ENCODE measurements at regions not wholly inside any gene's neighbourhood (a gene's known extent, or its start where the extent isn't known, plus 50 kb on each side); places are given as distances from the start of the nearest gene placed in this dataset.
"Not testable (repeated sequence)": the region's sequence is repeated elsewhere in the genome, so short reads cannot be mapped to it uniquely, and the experiment has no call there.

DNA sequence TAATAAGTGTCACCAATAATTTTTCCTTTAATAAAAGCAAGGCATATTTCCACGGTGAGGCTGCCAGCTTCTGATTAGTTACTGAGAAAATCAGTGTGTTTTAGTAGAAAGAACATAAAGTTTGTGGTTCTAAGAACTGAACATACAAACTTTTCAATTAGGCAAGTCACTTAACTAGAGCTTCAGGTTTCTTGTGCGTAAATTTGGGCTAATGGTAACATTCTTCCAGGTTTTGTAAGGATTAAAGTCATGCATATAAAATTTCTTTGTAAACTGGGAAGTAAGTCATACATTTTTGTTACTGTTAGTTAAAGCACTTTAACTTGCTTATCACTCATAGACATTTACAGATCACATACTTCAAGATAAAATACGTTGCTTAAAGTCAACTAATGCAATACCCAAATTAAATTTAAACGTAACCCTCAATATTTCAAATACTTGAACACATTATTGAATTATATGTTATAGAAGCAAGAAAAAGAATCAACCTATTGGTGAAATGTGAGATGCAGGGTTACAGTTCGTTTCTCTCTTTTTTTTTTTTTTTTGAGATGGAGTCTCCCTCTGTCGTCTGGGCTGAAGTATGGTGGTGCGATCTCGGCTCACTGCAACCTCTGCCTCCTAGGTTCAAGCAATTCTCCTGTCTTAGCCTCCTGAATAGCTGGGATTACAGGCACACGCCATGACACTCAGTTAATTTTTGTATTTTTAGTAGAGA, 327.3 kb upstream of the NOX3 start:
- Mint-ChIP-seq H3K4me1 (ENCODE audit: low read depth) (no peaks in the 10 kb centered on the region), H3K27me3 (ENCODE audit: low read depth) (no peaks in the 10 kb centered on the region), H3K4me3 (no peak overlapping the region), H3K36me3 (ENCODE audit: low read depth) (no peaks in the 10 kb centered on the region), H3K9me3 (no peaks in the 10 kb centered on the region), H3K27ac (no peak overlapping the region)
- intact Hi-C loops (cut with micrococcal nuclease) = no loop called here
- DNase-seq = no peak
- CTCF ChIA-PET = interaction anchor here (0.6 kb wide), 1 partner anchor 576 kb away, joined by 3 read pairs; no protein-coding TSS in a partner anchor

DNA sequence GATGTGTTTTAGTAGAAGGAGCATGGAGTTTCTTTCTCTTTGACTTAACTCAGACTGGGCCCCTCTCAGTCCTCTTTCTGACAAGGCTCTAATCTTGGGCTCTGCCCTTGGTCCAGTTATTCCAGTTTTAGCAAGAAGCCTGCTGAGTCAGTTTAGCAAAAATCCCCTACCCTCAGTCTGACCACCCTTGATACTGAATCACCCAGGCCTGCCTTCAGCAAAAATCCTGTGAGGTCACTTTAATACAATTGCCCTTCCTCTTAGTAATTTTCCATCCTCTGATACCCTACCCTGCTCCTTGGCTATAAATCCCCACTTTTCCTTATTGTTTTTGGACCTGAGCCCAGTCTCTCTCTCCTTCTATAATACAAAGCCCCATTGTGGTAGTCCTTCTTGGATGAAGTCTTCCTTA, 326.7 kb upstream of the NOX3 start:
- H3K9me3 Mint-ChIP-seq = no peaks in the 10 kb centered on the region
- no peaks in the 10 kb centered on the region for H3K4me1 Mint-ChIP-seq (ENCODE audit: low read depth)
- CTCF ChIA-PET = no interaction called here
- H3K36me3 Mint-ChIP-seq (ENCODE audit: low read depth) = no peaks in the 10 kb centered on the region
- DNase-seq = no peak
- H3K4me3 Mint-ChIP-seq = no peak overlapping the region
- intact Hi-C loops (cut with micrococcal nuclease) = no loop called here
- H3K27me3 Mint-ChIP-seq (ENCODE audit: low read depth) = no peaks in the 10 kb centered on the region
- no peak overlapping the region for H3K27ac Mint-ChIP-seq

- Mint-ChIP-seq H3K4me1 (ENCODE audit: low read depth) (no peaks in the 10 kb centered on the region), H3K9me3 (no peaks in the 10 kb centered on the region), H3K27me3 (ENCODE audit: low read depth) (peaks cover 2% of the 10 kb centered on the region), H3K27ac (no peak overlapping the region), H3K36me3 (ENCODE audit: low read depth) (peaks cover 1% of the 10 kb centered on the region), H3K4me3 (no peak overlapping the region)
- intact Hi-C loops (cut with micrococcal nuclease) = no loop called here
- CTCF ChIA-PET = no interaction called here
- no peak for DNase-seq
Observed at GRCh38 chr6:155779456-155779855, 323.8 kb upstream of the NOX3 start.

DNA sequence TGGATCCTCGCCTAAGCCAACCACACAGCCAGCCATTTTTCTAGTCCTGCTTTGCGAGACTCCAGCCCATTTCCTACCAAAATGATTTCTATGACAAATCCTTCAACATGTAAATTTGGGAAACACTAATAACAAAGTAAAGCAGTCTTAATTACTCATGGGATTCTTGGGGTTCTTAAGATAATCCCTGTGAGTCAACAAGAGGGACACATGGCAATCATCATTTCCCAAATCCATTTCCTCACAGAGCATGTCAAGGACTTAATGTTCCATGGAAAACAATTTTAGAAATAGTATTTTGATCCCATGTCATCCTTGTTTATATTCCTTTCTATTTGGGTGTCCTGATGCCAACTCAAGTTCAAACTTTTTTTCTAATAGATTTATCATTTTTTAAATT, 322.7 kb upstream of the NOX3 start:
- CTCF ChIA-PET = no interaction called here
- no peak overlapping the region for H3K4me3 Mint-ChIP-seq
- peaks cover 2% of the 10 kb centered on the region for H3K27me3 Mint-ChIP-seq (ENCODE audit: low read depth)
- H3K27ac Mint-ChIP-seq = no peak overlapping the region
- peaks cover 1% of the 10 kb centered on the region for H3K36me3 Mint-ChIP-seq (ENCODE audit: low read depth)
- no peaks in the 10 kb centered on the region for H3K4me1 Mint-ChIP-seq (ENCODE audit: low read depth)
- peaks cover 5% of the 10 kb centered on the region for H3K9me3 Mint-ChIP-seq
- DNase-seq = no peak
- intact Hi-C loops (cut with micrococcal nuclease) = no loop called here

DNA sequence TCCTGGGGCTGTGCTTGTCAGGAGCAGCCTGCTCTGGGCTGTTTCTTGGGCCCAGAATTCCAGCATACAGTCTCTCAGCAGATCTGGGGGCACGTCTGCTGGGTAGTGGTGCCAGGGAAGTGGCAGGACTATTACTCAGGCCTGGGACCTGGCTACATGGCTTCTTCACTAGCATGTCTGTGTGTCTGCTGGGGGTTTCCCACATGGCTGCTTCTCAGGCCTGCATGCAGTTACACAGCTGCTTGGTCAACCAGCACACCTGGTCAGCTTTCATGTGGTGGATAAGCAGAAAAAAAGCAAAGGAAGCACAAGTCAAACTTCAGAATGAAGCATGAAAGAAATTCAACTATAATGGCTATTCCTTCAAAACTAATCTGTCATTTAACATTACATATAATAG, 316.2 kb upstream of the NOX3 start:
- no peak for DNase-seq
- H3K4me1 Mint-ChIP-seq (ENCODE audit: low read depth) = no peaks in the 10 kb centered on the region
- H3K27ac Mint-ChIP-seq = no peak overlapping the region
- peaks cover 4% of the 10 kb centered on the region for H3K36me3 Mint-ChIP-seq (ENCODE audit: low read depth)
- intact Hi-C loops (cut with micrococcal nuclease) = no loop called here
- H3K9me3 Mint-ChIP-seq = peaks cover 16% of the 10 kb centered on the region
- H3K27me3 Mint-ChIP-seq (ENCODE audit: low read depth) = peaks cover 2% of the 10 kb centered on the region
- H3K4me3 Mint-ChIP-seq = no peak overlapping the region
- CTCF ChIA-PET = no interaction called here

GRCh38 chr6:155770856-155771255, 315.2 kb upstream of the NOX3 start:
- no peak overlapping the region for H3K27ac Mint-ChIP-seq
- intact Hi-C loops (cut with micrococcal nuclease) = no loop called here
- no peak overlapping the region for H3K4me3 Mint-ChIP-seq
- H3K9me3 Mint-ChIP-seq = peaks cover 16% of the 10 kb centered on the region
- CTCF ChIA-PET = no interaction called here
- no peaks in the 10 kb centered on the region for H3K4me1 Mint-ChIP-seq (ENCODE audit: low read depth)
- no peak for DNase-seq
- peaks cover 2% of the 10 kb centered on the region for H3K27me3 Mint-ChIP-seq (ENCODE audit: low read depth)
- H3K36me3 Mint-ChIP-seq (ENCODE audit: low read depth) = peaks cover 4% of the 10 kb centered on the region

GRCh38 chr6:155770313-155770712, 314.7 kb upstream of the NOX3 start:
- H3K4me1 Mint-ChIP-seq (ENCODE audit: low read depth) = no peaks in the 10 kb centered on the region
- DNase-seq = no peak
- no peaks in the 10 kb centered on the region for H3K27me3 Mint-ChIP-seq (ENCODE audit: low read depth)
- H3K4me3 Mint-ChIP-seq = no peak overlapping the region
- intact Hi-C loops (cut with micrococcal nuclease) = no loop called here
- H3K27ac Mint-ChIP-seq = no peak overlapping the region
- H3K36me3 Mint-ChIP-seq (ENCODE audit: low read depth) = peaks cover 2% of the 10 kb centered on the region
- peaks cover 16% of the 10 kb centered on the region for H3K9me3 Mint-ChIP-seq
- CTCF ChIA-PET = no interaction called here

DNA sequence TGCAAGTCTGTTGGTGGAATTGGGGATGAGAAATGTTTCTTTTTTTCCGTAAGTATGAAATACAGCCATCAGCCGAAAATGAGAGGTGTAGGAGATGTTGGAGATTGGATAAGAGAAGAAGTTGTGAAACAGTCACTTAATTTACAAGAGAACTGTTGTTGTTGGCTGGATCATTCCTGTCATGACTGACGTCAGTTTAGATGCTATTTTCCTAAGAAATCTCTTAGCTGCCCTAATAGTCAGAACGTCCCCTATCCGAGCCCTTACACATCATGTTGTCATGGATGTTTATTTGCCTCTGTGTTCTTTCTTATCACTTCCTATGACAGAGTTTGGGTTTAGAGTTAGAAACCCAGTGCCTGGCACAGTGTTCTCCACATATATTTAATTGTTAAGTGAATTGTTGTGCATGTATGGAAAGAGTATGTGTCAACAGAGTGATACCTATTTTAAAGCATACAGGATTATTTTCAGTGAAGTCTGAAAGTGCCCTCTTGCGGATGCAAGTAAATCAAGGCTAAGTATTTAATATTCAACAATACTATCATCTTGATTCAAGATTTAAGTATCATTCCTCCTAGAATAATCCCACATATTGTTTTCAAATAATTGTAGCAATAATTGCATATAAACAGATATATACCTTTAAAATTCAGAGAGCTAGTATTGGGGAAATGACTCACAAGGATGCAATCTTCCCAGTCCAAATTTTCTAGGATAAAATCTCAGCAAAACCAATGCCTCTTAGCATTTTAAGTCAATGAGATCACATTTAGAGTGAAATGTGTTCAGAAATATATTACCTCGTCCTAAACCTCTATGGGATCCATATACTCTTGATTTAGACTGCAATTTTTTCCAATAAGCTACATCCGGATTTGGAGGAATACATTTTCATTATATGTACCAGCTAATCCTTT, 309.9 kb upstream of the NOX3 start:
- no peak overlapping the region for H3K4me3 Mint-ChIP-seq
- no peaks in the 10 kb centered on the region for H3K4me1 Mint-ChIP-seq (ENCODE audit: low read depth)

GRCh38 chr6:155762649-155763048, 307.0 kb upstream of the NOX3 start:
- H3K27me3 Mint-ChIP-seq (ENCODE audit: low read depth) = no peaks in the 10 kb centered on the region
- CTCF ChIA-PET = no interaction called here
- H3K4me1 Mint-ChIP-seq (ENCODE audit: low read depth) = no peaks in the 10 kb centered on the region
- H3K9me3 Mint-ChIP-seq = no peaks in the 10 kb centered on the region
- no peak for DNase-seq
- no peak overlapping the region for H3K27ac Mint-ChIP-seq
- H3K4me3 Mint-ChIP-seq = no peak overlapping the region
- intact Hi-C loops (cut with micrococcal nuclease) = no loop called here
- no peaks in the 10 kb centered on the region for H3K36me3 Mint-ChIP-seq (ENCODE audit: low read depth)

More for the DNA sequence above, 309.9 kb upstream of the NOX3 start:
- no peak for DNase-seq
- H3K9me3 Mint-ChIP-seq = peaks cover 5% of the 10 kb centered on the region
- H3K27me3 Mint-ChIP-seq (ENCODE audit: low read depth) = no peaks in the 10 kb centered on the region
- H3K36me3 Mint-ChIP-seq (ENCODE audit: low read depth) = no peaks in the 10 kb centered on the region
- no peak overlapping the region for H3K27ac Mint-ChIP-seq
- CTCF ChIA-PET = interaction anchor here (0.6 to 0.7 kb wide), 2 partner anchors 139 to 497 kb away, joined by 3 read pairs; no protein-coding TSS in a partner anchor
- intact Hi-C loops (cut with micrococcal nuclease) = no loop called here

DNA sequence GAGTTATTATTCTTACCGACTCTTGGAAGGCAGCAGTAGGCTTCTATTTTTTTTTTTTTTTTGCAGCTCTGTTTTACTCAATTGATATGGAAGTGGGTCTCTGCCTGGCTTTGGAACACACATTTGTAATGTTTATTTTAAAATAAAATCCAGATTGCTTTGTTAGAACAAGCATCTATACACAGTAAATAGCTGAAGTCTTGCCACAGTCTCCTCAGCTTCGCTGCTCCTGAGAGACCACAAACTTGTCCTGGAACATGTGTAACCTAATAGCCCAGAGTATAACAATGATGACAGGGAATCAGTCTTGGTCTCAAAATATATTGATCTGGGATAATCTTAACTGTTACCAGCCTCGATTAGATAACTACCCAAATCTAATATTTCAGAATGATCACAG, 299.8 kb upstream of the NOX3 start:
- Mint-ChIP-seq H3K9me3 (peaks cover 24% of the 10 kb centered on the region), H3K27ac (no peak overlapping the region), H3K36me3 (ENCODE audit: low read depth) (no peaks in the 10 kb centered on the region), H3K4me1 (ENCODE audit: low read depth) (no peaks in the 10 kb centered on the region), H3K27me3 (ENCODE audit: low read depth) (no peaks in the 10 kb centered on the region), H3K4me3 (no peak overlapping the region)
- CTCF ChIA-PET = no interaction called here
- no peak for DNase-seq
- intact Hi-C loops (cut with micrococcal nuclease) = no loop called here

- intact Hi-C loops (cut with micrococcal nuclease); H3K27me3 Mint-ChIP-seq (ENCODE audit: low read depth); H3K36me3 Mint-ChIP-seq (ENCODE audit: low read depth); DNase-seq; H3K27ac Mint-ChIP-seq; CTCF ChIA-PET; H3K4me3 Mint-ChIP-seq; H3K4me1 Mint-ChIP-seq (ENCODE audit: low read depth): not testable (repeated sequence)
- H3K9me3 Mint-ChIP-seq = peaks cover 19% of the 10 kb centered on the region
Observed at GRCh38 chr6:155748778-155749177, 293.1 kb upstream of the NOX3 start.

DNA sequence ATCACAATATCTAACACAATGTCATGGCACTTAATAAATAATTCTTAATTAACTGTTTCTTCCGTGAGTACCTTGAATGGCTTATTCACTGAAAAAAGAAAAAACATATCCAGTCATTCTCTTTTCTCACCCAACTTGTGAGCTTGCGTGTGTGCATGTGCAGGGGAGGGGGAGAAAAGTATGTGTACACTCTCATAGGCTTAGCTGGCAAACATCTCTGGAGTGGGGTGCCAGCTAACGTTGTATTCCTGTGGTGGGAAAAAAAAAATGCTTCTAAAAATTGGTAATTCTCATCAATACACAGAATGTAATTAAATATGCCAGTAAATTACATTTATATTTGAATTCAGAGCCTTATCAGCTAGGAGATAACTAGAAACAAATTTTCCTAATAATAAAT, 291.9 kb upstream of the NOX3 start:
- Mint-ChIP-seq H3K4me3 (no peak overlapping the region), H3K9me3 (peaks cover 8% of the 10 kb centered on the region), H3K27me3 (ENCODE audit: low read depth) (peaks cover 6% of the 10 kb centered on the region), H3K27ac (no peak overlapping the region), H3K4me1 (ENCODE audit: low read depth) (no peaks in the 10 kb centered on the region), H3K36me3 (ENCODE audit: low read depth) (no peaks in the 10 kb centered on the region)
- intact Hi-C loops (cut with micrococcal nuclease) = no loop called here
- DNase-seq = no peak
- CTCF ChIA-PET = no interaction called here

Measured in activated naive CD4-positive, alpha-beta T cell treated with anti-CD3 and anti-CD28 coated beads for 36 hours (primary cell).